DMS153 (cell line): ENCODE measurements at regions not wholly inside any gene's neighbourhood (a gene's known extent, or its start where the extent isn't known, plus 50 kb on each side); places are given as distances from the start of the nearest gene placed in this dataset.

Source experiments
- DNase-seq: peaks from one replicate; lab custom pipeline; 2025; lab: John Stamatoyannopoulos, UW

DNA sequence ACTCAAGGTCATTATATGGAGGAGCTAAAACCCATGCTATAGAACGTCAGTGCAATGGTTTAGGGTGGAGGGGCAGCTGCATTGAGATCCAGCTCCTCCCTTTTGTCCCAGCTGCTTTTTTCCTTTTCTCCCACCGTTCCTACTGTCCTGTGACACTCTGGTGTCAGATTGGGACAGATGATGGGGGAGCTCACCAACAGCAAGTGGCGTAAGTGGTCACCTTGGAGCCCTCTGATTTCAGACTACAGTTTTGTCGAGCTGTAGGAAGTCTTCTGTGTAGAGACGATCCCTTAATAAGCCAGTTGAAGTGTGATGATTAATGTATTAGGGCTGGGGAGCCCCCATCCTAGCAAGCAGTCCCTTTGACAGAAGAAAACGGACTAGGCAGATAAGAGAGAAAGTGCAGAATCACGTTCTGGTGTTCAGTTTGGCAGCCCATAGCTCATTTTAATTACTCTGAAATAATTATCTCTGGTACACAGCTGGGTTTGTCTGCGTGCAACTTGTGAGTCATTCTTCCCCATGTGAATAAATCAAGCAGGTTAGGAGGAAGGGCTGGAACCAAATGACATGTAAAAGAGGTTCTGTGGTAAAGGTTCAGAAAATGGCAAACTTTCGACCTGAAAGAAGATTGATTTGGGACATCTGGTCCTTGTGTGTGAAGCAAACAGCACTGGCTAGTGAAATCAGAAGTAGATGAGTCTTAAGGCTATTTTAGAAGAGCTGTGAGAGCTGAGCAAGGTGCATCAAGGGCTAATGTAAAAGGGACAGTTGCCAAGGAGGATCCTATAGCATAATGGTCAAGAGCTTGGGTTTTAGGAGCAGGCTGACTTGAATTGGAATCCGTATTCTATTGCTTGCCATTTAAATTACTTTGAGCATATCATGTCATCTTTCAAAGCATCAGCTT lies 241.4 kb downstream of the EDEM1 start:
- DNase-seq, result peak; percentile 1

DNA sequence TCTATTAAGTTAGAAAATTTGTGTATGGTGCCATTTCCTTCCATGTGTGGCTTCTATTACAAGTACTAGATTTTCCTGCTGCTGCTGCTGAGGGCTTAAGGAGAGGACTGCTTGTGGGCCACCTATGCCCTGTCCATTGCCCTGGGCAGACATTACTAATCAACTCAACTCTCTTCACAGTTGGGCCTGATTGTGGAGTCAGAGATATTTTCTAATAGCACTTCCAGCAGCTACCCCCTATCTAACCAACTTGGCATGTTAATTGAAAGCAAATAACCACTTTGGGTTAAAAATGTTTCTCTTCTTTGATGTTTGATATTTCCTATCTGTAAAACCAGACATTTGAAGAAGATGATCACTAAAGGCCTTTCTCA lies 242.0 kb downstream of the EDEM1 start:
- DNase-seq, result no peak

DNA sequence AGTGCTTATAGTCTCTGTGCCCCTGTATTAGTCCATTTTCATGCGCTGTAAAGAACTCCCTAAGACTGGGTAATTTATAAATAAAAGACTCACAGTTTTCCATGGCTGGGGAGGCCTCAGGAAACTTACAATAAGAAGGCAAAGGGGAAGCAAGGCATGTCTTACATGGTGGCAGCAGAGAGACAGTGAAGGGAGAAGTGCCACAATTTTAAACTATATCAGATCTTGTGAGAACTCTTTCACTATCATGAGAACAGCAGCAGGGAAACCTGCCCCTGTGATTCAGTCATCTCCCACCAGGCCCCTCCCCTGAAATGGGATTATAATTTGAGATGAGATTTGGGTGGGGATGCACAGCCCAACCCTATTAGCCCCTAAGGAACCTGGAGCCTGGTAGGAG lies 243.2 kb downstream of the EDEM1 start:
- DNase-seq, result no peak

DNA sequence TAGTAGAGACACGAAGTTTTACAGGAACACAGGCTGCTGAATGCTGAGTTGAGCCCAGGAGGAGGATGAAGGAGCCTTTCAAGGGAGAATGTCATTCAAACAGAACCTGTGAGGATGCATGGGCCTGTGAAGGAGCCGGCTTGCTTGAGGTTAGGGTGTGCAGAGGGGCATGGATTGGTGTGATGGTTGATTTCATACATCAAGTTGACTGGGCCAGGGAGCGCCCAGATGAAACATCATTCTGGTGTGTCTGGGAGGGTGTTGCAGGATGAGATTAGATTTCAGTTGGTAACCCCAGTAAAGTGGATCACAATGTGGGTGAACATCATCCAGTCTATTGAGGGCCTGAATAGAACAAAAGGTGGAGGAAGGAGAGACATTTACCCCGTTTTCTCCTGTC lies 243.6 kb downstream of the EDEM1 start:
- no peak for DNase-seq

DNA sequence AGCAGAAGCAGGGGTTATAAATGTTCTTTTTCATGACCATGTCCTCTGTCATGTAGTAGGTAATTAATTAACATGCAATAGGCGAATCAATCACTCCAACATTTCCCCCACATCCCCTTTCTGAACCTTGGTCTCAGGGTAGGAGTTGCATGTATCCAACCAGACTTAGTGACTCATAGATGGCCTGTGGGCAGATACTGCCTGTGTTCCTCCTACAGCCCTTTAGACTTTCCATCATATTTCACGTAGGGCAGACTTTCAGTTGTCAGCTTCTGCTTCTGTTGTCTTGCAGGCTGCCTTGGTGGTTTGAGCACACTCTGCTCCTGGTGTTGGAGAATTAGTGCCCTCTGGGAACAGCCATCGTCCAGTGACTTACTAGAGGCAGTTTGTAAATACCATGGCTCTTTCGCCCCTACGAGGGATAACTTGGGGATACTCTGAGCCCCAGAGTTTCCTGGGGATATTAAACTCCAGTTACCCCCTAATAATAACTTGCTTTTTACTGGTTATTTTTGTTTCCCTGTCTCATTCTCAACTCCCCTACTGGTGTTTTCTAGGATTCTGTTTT lies 244.4 kb downstream of the EDEM1 start:
- no peak for DNase-seq

DNA sequence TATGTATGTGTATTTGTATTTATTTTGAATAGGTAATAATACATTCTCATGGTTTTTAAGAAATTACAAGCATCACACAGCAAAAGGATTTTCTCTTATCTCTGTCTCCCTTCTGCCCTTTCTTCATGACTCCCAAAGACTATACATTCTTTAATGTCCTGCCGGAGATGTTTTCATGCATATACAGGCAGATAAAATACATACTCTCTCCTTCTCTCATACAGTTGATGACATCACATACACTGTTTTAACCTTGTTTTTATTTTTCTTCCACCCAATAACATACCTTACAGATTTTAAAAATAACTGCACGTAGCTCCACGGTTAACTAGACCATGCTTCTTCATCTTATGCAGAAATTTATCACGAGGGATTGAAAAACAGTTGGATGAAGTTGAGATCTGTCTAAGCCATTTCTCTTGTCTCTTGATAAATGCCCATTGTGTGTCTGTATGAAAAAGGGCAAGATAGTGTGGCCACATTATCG lies 249.8 kb downstream of the EDEM1 start:
- no peak for DNase-seq

DNA sequence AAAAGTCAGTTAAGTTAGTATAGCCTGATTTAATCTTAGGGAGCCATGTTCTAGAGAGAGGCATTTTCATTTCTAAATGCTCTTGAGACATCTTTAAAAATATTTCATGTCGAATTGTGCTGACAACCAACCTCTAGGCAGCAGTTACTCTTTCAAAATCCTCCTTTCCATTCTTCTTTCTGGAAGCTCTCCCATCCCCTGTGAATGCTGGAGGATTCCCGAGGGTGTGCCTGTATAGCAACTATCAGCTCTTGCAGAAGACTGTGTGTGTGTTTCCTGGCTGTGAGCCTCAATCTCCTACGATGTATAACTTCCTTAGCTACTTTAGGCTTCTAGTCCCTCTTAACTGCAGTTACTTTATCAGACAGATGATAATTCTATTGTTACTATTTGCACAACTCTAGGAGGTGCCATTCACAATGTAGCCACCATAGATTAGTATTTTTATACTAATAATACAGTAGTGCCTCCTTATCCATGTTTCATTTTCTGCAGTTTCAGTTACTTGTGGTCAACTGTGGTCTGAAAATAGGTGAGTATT lies 250.3 kb downstream of the EDEM1 start:
- DNase-seq, result no peak

DNA sequence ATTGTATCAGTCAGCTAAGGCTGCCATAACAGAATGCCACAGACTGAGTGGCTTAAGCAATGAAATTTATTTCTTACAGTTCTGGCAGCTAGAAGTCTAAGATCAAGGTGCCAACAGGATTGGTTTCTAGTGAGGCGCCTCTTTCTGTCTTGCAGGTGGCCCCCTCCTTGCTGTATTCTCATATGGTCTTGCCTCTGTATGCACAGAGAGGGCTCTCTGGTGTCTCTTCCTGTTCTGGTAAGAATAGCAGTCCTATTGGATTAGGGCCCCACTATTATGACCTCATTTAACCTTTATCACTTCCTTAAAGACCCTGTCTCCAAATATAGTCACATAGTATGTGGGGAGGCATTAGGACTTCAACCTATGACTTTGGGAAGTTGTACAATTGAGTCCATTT lies 253.9 kb downstream of the EDEM1 start:
- no peak for DNase-seq

DNA sequence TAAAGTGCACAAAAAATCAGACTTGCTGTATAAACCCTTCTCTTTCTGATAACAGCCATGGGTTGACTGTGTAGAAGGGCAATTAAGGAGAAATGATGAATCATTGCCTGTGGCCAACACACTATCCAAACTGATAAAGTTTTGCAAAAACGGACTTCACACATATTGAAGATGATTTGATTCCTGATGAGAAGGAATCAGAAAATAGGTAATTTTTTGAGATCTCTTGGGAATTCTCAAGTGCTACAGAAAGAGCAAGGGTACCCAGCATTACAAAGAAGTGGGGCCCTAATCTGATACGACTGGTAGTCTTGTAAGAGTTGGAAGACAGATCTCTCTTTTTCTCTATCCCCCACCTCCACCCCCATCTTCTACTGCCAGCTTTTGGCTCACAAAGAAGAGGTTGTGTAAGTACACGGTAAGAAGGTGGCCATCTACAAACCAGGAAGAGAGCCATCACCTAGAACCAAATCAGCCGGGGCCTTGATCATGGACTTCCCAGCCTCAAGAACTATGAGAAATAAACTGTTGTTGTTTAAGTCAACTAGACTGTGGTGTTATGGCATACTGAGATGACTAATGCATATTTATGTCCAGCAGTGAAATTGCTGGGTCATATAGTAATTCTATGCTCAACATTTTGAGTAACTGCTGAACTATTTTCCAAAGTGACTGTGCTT lies 254.7 kb downstream of the EDEM1 start:
- no peak for DNase-seq

DNA sequence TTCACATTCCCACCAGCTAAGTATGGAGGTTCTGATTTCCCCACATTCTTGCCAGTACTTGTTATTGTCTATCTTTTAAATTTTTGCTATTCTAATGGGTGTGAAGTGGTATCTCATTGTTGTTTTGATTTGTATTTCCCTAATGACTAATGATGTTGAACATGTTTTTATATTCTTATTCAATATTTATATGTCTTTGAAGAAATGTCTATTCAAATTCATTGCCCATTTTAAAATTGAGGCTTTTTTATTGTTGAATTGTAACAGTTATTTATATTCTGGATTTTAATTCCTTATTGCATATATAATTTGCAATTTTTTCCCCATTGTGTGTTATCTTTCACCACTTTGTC lies 255.3 kb downstream of the EDEM1 start:
- no peak for DNase-seq

DNA sequence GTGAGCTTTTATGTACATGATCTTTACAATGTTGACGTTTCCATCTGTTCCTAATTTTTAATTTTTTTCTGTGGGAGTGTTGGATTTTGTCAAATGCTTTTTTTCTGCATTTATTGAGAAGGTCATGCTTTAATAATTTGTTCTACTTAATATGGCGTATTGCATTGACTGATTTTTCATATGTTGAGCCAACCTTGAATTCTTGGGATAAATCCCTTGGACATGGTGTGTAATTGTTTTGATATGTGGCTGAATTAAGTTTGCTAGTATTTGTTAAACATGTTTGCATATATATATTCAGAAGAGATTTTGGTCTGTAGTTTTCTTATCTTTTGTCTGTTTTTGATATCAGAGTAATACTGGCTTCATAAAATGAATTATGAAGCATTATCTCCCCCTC lies 256.7 kb downstream of the EDEM1 start:
- no peak for DNase-seq

DNA sequence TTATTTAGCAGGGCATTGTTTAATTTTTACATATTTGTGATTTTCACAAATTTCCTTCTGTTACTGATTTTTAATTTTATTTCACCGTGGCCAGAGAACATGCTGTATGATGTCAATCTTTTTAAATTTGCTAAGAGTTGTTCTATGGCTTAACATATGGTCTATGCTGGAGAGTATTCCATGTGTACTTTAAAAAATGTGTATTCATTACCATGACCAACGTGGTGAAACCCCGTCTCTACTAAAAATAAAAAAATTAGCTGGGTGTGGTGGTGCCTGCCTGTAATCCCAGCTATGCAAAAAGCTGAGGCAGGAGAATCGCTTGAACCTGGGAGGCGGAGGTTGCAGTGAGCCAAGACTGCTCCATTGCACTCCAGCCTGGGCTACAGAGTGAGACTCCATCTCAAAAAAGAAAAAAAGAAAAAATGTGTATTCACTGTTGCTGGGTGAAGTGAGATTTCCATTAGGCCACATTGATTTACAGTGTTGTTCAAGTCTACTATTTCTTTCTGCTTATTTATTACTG lies 258.2 kb downstream of the EDEM1 start:
- DNase-seq, result no peak

DNA sequence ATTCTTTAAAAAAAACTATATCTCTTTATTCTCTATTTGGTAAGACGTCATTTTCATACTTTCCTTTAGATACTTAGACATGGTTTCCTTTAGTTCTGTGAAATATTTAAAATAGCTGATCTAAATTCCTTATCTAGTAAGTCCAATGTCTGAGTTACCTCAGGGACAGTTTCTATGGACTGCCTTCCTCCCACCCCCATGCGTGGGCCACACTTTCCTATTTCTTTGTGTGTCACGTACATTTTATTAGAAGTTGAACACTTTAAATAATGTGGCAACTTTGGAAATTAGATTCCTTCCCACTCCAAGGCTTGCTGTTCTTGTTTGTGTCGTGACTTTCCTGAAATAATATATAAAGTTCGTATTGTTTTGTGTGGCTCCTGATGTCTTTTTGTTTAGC lies 260.7 kb downstream of the EDEM1 start:
- DNase-seq, result no peak

DNA sequence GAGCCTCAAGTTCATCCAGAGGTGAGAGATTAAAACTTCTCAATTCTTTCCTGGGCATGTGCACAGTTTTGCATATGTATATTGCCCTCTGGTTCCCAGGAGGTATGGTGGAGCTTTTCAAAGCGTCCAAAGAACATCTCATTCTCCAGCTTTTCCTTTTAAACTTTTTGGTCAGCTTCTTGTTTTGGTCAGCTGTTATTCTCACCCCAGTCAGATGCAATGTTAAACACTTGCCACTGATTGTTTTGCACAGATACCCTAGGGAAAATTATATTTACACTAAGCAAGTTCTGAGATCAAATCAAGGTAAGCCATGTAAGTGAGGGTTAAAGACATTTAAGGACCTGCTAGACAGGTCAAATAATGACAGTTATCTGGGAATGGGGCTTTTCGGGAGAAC lies 261.3 kb downstream of the EDEM1 start:
- no peak for DNase-seq

DNA sequence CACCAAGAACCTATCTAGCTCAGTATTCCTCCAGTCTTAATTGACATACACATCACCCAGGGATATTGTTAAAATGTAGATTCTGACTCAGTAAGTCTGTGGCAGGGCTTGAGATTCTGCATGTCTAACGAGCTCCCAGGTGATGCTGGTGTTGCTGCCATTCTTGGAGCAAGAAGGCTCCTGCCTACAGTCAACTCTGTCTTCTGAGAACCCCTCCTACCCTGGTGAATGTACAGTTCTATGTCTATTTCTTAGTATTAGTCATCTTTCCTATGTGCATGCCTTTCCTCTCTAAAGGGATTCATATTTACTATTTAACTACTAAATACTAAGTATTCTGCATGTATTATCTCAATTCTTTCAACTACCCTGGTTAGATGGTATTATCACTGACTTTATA lies 268.7 kb downstream of the EDEM1 start:
- DNase-seq, result no peak

DNA sequence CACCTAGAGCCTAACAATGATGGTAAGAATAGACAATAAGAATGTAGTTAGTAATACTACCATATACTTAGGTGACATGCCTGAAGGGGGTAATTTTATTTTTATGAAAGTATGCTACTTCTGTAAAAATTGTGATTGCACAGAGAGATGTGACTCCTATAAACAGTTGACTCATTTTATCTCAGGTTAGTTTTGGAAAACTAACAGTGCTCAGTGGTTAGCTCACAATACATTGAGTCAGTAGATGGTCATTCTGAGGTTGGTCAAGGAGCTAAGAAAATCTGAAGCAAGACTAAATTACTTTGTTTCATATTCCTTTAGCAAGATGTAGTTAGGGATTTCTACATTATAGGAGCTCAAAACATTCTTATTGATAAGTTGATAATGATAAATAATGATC lies 271.0 kb downstream of the EDEM1 start:
- DNase-seq, result no peak

DNA sequence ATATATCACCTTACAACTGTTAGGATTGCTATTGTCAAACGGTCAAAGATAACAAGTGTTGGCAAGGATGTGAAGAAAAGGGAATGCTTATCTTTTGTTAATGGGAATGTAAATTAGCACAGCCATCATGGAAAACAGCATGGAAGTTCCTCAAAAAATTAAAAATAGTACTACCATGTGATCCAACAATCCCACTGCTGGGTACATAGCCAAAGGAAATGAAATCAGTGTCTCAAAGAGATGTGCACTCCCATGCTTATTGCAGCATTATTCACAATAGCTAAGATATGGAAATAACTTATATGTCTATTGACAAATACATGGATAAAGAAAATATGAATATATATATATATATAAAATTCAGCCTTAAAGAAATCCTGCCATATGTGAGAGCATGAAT lies 274.6 kb downstream of the EDEM1 start:
- no peak for DNase-seq

DNA sequence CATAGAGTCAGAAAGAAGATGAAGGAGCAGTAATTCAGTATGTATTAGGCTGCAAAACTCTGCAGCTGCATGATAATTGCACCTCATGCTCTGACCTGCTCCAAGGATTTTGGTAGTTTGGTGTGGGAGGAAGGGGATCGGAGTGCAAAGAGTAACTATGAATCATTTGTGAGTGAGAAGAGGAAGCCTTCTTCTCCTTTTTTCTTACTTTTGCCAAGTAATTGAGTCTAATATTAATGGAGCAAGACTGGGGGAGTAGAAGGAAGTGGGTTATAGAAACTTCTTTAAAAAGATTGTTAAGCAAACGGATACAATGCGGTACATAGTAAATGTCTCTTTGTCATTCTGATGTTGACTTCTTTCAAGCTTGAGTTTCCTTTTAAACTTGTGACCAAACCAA lies 276.5 kb downstream of the EDEM1 start:
- no peak for DNase-seq

DNA sequence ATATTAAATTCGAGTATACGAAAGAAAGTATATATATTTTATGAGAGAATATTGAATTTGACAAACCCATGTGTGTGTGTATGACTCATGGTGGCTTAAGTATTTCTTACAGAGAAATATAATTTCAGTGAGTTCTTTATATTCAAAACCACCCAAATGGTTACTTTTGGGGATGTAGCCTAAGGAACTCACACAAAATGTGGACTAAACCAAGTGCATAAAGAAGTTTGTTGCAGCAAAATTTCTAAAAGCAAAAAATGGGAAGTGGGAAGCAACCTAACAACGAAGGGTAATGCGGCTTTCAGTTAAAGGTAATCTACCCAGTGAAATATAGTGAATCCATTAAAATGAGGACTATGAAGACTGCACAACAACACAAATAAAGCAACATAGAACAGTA lies 277.1 kb downstream of the EDEM1 start:
- DNase-seq, result no peak

DNA sequence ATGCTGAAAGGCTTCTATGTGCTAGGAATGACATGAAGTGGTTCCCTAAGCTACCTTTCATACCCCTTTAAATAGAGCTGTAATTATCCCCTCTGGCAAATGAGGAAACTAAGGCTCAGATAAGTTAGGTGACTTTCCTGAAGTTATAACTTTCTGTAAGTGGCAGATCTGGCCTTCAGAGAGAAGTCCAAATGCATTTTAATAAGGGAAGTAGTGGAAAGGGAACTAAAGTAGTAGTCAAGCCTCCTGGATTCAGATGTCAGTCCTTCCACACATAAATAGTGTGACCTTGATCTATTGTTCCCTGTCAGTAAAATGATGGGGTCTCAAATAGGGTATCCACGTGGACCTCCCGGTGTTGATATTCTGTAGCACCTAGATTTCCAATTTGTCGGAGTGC lies 277.7 kb downstream of the EDEM1 start:
- DNase-seq, result no peak

DNA sequence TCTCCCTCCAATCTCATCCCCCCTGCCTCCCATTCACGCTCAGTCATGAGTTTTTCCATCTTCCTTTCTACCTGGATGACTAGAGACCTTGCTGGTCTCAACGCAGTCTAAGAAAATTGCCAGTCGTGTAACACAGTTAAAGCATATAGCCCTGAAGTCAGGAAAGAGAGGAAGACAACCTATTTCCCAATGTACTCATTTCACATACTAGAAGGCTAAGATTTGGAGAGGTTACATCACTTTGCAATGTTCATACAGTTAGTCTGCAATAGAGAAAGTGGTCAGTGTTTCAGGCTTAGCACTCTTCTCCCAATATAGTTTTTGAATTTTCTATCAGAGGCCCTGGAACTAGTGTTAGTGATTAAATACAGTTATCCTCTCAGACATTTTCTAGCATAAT lies 278.6 kb downstream of the EDEM1 start:
- DNase-seq, result no peak

DNA sequence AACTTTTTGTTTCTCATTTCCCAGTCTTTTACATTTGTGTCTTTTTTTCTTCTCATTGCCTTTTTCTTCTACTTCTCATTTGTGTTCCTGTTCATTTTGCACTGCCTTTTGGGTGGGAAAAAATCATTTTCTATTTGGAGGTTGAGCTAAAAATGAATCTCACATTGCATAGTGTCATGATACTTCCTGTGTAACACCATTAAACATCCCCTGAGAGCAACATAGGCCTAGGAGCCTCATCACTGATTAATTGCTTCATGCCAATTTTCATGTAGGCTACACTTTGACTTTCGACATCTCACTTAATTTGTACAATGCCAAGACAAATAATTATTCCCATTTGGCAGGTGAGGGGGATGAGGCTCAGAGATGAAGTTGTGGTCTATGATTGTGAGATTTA lies 279.2 kb downstream of the EDEM1 start:
- DNase-seq, result no peak

DNA sequence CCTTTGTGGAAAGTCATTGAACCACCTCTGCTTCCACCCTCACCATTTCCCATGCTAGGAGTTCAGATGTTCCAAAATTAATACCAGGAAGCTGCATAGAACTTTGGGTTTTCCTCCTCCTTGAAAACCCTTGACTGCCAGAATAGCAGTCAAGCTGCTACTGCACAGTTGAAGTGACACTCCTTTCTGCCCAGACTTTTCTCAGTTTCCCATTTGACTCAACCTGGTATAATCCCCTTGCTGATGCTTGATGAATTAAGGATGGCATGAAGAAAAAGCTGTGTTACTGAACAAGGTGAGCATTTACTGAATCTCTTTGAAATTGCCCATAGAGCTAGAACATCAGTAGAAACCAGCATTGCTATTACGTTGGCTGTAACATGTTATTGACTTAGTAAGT lies 286.0 kb downstream of the EDEM1 start:
- DNase-seq, result no peak
